HG02938 (cell line): ENCODE measurements at regions not wholly inside any gene's neighbourhood (a gene's known extent, or its start where the extent isn't known, plus 50 kb on each side); places are given as distances from the start of the nearest gene placed in this dataset.
"Not testable (repeated sequence)": the region's sequence is repeated elsewhere in the genome, so short reads cannot be mapped to it uniquely, and the experiment has no call there.

Experiments used
- ATAC-seq: cut with Tn5 transposase; IDR thresholded peaks from one replicate; pipeline ENCODE4 v1.9.1; 2021; ENCODE audit warnings: mild to moderate bottlenecking, moderate library complexity; ENCODE audit not compliant: unreplicated experiment

DNA sequence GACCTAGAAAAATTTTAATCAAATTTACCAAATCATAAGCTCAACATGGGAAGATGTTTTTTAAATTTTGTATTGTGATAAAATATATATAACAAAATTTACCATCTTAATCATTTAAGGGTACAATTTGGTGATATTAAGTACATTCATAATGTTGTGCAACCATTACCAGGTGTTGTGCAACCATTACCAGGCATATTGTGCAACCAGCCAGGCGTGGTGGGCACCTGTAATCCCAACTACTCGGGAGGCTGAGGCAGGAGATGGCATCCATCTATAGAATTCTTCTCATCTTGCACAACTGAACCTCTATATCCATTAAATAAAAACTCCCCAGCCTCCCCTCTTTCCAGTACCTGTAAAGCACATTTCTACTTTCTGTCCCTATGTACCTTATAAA is 124.5 kb upstream of the SLC13A1 start:
- ATAC-seq = no peak

DNA sequence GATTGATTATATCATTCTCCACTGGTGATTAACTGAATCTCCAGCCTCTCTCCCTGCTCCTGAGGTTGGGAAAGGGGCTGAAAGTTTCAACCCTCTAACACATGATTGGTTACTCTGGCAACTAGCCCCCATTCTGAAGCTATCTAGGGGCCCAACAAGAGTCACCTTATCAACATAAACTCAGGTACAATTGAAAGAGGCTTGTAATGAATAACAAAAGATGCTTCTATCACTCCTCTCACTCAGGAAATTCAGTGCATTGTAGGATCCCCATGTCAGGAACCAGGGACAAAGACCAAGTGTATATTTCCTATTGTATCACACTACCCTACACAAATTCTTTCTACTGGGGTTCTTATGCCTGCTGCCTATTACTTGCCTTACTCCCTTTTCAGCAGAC is 123.9 kb upstream of the SLC13A1 start:
- no peak for ATAC-seq

DNA sequence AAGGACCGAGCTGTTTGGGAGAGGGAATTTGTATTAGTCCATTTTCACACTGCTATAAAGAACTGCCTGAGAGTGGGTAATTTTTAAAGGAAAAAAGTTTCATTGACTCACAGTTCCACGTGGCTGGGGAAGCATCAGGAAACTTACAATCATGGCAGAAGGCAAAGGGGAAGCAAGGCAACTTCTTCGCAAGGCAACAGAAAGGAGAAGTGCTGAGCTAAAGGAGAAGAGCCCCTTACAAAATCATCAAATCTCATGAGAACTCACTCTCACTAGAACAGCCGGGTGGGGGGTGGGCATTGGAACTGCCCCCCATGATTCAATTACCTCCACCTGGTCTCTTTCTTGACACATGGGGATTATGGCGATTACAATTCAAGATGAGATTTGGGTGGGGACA is 121.8 kb upstream of the SLC13A1 start:
- not testable (repeated sequence) for ATAC-seq

DNA sequence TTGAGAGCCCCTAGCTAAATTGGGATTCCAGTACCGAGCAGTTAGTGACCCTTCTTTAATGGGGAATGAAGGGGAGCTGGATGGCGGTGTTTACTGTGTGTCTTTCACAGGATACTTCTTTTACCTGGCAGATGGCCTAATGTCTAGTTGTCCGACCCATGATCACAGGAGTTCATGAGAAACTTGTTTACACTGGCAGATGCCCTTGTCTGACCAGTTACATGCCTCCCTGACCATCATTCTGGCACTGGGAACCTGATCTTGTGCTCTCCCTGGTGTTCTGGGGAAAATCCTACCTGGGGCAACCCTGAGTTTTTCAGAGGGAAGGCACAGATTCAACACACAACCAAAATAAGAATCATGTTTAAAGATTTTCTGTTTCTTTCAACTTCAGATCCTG is 120.1 kb upstream of the SLC13A1 start:
- ATAC-seq = no peak

DNA sequence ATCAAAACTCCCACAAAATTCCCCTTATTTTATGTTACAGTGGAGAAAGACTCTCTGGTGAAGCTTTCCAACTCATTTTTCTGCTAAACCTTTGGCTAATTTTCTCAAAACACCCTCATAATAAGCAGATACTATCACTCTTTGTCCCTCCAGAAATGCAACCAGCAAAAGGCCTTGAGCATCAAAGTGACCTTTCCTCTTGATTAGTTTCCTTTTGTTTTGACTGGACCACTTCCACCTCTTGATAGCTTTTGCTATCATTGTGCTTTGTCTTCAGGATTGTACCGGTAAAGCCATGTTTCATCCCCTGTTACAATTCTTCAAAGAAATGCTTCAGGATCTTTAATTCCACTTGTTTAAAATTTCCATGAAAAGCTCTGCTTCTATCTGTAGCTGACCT is 115.1 kb upstream of the SLC13A1 start:
- no peak for ATAC-seq

DNA sequence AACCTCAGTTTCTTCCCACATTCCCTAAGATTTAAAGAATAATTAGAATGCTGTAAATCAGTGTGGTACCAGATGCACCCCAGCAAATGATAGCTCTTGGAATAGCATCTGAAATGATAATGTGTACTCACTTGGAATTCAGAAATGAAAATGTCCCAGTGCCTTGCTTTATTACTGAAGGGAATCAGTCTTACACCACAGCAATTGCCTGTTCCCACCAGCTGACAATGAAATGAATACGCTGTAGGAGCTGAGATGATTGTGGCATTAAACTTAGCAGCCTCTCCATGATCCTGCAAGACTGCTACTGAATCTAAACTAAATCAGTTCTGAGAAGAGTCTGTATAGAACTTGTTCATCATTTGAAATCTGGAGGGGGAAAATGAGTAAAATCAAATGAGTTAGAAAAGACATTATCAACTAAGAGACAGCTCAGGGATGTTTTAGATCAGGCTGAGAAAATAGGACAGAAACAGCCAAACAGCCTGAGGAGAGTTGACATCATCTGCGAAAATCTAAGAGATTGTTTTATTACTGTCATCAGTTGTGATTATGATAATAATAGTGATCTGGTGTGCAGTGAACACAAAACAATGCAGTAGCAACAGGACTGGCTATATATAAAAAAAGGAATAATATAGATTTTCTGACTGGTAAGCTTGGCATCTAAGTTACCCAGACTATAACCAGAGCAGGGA is 108.6 kb upstream of the SLC13A1 start:
- ATAC-seq = no peak

DNA sequence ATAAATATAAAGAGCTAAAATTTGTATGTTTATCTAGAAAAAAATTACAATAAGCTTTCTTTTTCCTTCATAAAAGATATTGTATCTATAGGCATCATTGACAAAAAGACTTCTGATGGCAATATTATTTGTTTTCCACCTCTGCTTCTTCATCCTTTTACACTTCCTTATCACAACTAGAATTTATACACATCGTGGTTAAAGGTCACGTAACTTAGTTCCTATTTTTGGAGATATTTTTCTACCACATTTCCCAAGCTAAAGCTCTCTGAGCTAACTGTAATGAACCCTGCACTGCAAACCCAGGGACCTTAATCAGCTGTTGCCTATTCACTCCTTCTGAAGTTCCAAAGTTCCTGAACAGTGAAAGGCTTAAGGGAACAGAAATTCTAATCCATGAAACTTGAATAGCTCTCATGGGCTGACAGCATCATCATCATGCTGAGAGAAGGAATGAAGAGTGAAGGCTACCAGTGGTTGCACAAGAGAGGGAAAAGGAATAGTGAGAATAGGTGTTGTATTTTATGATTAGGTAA is 106.1 kb upstream of the SLC13A1 start:
- no peak for ATAC-seq

DNA sequence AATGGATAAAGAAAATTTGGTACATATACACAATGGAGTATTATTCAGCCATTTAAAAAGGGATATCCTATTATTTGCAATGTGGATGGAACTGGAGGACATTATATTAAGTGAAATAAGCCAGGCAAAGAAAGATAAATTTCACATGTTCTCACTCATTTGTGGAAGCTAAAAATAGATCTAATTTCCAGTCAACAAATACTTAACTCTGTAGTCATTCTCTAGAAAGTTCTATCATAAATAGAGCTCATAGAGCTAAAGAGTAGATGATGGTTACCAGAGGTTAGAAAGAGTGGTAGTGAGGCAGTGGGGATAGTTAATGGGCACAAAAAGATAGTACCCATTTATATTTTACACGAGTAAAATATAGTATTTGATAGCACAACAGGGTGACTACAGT is 104.2 kb upstream of the SLC13A1 start:
- ATAC-seq = no peak

DNA sequence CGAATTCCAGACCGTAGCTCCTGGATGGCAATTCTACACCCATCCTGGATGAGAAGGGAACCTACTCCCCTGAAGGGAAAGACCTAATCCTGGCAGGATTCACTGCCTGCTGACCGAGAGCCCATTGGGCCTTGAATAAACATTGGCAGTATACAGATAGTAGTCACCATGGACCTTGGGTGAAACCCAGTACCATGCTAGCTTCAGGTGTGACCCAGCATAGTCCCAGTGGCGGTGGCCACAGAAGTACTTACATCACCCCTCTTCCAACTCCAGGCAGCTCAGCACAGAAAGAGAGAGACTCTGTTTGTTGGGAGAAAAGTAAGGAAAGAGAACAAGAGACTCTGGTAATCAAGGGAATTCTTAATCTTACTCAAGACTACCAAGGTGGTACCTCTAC is 97.2 kb upstream of the SLC13A1 start:
- no peak for ATAC-seq

DNA sequence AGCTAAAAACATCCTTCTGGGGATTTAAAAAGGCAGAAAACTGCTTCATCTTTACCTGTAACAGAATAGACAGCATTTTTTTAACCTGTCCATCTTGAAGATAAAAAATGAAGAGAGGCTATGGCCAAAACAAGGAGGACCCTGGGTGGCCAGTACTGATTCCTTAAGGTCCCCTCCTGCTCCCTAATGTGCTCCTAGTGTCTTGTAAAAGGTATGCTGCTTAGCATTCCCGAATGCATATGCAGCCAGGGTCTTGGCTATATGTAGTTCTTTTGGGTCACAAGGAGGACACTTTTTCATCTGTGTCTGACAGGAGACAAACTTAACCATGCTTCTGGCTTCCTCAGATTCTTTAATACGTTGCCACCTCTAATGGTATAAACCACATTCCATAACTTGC is 93.9 kb upstream of the SLC13A1 start:
- no peak for ATAC-seq

DNA sequence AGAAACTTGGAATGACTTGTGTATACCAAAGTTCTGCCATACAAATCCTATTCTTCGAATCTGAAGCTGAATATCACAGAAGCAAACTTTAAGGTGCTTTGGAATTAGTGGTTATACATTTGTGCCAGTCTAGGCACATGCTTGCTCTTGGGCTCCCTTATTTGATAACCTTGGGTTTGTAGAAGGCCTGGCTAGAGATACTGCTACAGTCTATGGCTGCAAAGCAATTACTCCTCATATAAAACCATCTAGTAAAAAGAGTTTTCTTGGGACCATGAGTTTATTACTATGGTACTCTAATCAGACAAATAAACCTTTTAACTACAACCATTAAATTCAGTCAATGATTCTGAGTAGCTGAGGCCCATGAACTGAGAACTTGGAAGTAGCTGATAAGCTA is 92.5 kb upstream of the SLC13A1 start:
- ATAC-seq = no peak

DNA sequence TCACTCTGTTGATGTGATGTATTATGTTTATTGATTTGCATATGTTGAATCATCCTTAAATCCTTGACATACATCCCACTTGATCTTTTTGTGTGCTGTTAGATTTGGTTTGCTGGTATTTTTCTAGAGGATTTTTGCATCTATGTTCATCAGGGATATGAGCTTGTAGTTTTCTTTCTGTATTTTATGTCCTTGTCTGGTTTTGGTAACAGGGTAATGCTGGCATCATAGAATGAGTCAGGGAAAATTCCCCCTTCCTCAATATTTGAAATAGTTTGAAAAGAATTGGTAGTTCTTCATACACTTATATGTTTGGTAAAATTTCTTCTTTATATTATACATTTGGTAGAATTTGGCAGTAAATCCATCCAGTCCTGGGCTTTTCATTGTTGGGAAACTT is 89.4 kb upstream of the SLC13A1 start:
- ATAC-seq = no peak

DNA sequence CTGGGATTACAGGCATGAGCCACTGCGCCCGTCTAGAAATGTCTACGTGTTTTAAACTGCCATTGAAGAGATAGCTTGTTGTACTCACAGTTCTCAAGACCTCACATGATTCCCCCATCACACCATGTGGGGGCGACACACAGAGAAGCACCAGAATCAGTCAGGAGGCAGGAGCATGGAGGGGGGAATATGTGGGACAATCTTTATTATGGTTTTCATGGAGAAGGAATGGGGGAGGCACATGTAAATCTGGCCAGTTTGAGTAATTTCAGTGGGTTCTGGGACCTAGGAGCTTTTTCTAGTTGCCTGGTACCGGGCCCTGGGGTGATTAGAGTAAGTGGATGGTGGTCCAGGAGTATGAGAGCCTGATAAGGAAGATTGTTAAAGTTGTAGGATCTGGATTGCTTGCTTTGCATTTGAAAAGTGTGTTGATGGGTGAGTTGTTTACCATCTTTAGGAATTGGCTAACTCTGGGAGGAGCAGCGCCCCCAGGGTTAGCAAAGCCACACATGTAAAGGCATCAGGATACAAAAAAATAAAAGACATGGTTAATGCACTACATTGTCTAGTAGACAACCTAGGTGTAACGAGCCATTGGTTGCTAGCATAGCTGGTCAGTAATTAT is 85.4 kb upstream of the SLC13A1 start:
- ATAC-seq = no peak

DNA sequence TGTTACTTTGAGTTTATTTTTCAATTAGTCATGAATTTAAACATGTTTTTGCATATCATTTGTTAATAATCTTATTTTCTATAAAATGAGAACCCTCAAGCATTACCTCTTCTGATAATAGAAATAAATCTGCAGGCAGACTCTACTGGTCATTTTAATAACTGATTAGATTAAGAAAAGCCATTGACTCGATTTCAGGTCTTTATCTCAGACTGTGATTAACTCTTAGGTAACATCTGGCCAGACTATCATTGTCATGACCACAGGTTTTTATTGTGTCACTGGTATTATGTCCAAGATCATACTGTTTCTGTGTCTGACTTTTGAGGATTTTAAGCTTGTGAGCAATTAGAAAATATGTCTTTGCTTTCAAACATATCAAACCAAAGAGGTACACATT is 83.6 kb upstream of the SLC13A1 start:
- ATAC-seq = no peak

DNA sequence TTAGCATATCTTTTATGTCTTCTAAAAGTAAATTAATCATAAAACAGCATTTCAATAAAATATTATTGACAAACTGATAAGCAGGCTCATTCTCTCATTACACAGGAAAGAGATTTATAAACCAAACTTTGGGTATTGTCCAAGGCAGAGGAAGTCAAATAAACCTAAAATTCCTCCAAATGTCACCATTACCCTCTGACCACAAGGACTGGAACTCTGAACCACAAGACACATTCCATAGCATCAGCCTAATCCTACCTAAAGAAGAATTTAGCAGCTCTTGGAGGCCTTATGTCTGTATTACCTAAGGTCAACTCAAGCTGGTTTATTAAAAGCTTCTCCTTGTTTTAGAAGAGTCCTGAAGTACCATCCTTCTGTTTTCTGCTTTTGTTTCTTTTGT is 82.4 kb upstream of the SLC13A1 start:
- no peak for ATAC-seq

DNA sequence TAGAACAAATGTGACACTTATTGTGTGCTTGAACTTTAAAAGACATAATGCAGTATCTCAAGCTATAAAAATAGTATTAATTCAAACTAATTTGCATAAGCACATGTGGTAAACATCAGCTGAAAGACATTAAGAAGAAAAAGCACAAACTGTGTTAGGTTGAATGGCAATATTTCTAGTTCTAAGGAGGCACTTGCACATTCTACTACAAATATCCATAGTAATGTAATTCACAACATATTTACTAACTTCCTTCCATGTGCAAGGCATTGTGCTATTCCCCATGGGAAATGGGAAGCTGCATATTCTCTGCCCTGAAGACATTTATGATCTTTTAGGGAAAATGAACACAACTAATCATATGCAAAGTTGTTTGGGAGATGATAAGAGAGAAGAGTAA is 80.2 kb upstream of the SLC13A1 start:
- no peak for ATAC-seq

DNA sequence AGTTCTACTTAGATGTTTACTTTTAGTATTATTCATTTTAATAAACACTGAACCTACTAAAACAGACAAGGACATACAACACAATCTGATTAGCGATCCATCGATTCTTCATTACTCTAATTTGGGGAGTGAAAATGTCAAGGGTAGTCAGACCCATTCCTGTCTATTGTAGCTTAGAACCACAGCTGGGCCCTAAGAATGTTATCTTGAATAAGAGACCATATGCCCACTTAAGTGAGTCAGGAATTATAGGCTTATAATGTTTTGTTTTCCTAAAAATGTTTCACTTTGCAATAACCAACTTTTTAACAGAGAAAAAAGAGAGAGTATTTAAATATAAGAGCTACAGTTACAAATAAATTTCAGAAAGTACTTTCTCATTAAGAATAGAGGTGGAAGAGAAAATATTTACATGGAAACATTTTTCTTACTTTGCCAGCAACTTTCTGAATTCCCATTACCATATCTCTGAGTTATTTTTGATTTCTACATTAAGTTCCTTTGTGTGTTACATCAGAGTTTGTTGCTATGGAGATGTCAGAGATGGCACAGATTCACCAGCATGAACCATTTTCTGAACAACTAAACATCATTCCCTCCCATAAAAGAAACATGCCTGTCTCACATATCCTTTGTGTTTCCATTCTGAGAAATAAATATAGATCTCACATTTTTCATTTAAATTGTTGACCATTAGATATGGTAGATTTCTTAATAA is 75.4 kb upstream of the SLC13A1 start:
- no peak for ATAC-seq

DNA sequence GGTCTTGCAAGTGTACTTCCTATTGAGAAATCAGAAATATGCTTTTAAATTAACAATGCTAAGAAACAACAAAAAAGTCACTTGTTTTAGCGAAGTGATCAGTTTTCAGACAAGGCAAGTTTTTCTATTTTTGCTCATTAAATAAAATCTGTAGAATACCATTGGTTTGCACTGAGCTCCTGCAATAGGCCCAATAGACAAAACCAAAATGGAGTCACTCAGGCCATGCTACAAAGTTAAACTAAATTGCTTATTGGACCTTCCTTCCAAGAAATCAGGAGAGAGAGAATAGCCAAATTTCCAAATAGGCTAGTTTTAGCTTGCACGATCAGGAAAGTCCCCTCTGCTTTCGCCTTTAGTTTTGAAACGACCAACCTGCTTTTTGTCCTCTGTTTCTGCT is 73.4 kb upstream of the SLC13A1 start:
- no peak for ATAC-seq

DNA sequence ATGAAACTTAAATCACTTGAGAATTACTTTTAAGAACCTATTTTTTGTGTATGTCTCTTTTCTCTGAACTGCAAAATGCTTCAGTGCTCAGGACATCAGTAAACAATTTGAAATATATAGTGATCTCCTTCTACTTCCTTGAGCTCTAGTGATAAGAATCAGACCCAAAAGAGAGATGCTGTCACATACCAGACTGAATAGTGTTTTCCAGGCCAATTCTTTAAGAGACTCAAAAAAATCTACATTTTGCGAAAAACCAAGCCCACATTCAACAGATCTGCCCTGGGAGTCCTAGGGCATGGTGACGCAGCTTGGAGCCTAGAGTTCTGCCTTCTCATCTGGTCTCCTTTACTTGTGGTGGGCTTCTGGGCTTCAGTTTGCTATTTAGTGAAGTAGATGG is 72.1 kb upstream of the SLC13A1 start:
- no peak for ATAC-seq

DNA sequence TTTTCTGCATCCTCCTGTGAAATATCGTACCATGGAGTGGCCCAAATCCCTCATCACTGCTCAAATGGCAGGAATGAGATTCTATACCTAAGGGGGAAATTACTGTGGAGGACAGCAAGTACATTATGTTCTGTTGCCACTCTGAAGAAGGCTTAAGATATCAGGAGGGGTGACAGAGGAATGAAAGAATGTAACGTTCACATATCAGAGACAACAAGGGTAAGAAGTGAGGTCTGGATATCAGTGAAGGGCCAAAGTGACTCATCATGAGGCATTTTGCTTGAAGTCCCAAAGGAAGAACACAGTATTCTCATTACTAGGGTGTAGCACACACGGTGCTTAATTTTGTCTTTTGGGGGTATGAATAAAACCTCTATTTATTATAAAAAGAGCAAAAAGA is 71.5 kb upstream of the SLC13A1 start:
- ATAC-seq = no peak

DNA sequence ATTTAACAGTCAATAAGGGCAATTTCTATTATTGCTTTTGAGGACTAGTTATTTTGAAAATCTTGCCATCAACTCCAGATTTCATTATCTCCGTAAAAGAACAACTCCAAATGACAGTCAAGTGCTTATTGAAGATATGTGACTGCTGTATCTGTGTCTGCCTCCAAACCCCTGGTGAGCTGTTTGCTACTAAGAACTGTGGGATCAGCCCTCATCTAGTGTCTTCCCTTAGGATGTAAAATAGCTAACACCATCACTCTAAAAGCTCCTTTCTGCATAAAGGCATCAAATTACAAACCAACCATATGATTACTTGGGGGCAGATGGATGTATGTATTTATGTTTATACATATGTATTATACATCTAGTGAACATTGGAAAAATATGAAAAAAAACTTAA is 70.8 kb upstream of the SLC13A1 start:
- no peak for ATAC-seq

DNA sequence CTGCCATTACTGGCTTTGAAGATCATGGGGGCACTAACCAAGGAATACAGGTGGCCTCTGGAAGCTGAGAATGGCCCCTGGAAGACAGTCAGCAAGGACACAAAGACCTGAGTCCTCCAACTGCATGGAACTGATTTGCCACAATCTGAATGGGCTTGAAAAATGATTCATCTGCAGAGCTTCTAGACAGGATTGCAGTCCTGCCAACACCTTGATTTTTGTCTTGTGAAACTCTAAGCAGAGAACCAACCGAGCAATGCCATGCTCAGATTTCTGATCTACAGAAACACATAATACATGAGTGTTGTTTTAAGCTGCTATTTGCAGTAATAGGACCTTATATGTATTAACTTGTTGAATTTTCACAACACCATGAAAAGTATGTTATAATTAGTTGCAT is 66.1 kb upstream of the SLC13A1 start:
- ATAC-seq = no peak
